Right lung (tissue), 2 donors: ENCODE measurements at regions not wholly inside any gene's neighbourhood (a gene's known extent, or its start where the extent isn't known, plus 50 kb on each side); places are given as distances from the start of the nearest gene placed in this dataset.

ENCODE experiments used
- DNase-seq, 2 donors: peaks; one replicate each; pipeline ENCODE4 v3.0.0-alpha.2; 2013

GRCh38 chr1:59081795-59082194 lies 215.1 kb upstream of the FGGY start:
- no peak for DNase-seq

GRCh38 chr1:59083946-59084865 lies 212.7 kb upstream of the FGGY start:
- no peak for DNase-seq

- DNase-seq, result no peak
These were observed 211.8 kb upstream of the FGGY start for GRCh38 chr1:59085101-59085500.

GRCh38 chr1:59089036-59089798 lies 207.7 kb upstream of the FGGY start:
- DNase-seq, result no peak

GRCh38 chr1:59089922-59090457 lies 206.9 kb upstream of the FGGY start:
- DNase-seq, result no peak

- no peak for DNase-seq
These were observed 204.8 kb upstream of the FGGY start for GRCh38 chr1:59092126-59092525.

- DNase-seq, result no peak
These were observed 202.9 kb upstream of the FGGY start for GRCh38 chr1:59094001-59094400.

GRCh38 chr1:59096501-59096900 lies 200.4 kb upstream of the FGGY start:
- no peak for DNase-seq

- DNase-seq, result no peak
These were observed 198.2 kb upstream of the FGGY start for GRCh38 chr1:59098655-59099054.

GRCh38 chr1:59100708-59101374 lies 196.1 kb upstream of the FGGY start:
- DNase-seq, result no peak

GRCh38 chr1:59101518-59101917 lies 195.4 kb upstream of the FGGY start:
- DNase-seq, result no peak

- DNase-seq, result no peak
These were observed 193.4 kb upstream of the FGGY start for GRCh38 chr1:59103457-59103856.

- DNase-seq, result no peak
These were observed 192.6 kb upstream of the FGGY start for GRCh38 chr1:59104191-59104760.

GRCh38 chr1:59105548-59106507 lies 191.1 kb upstream of the FGGY start:
- no peak for DNase-seq

- no peak for DNase-seq
These were observed 189.4 kb upstream of the FGGY start for GRCh38 chr1:59107516-59107915.

- no peak for DNase-seq
These were observed 189.0 kb upstream of the FGGY start for GRCh38 chr1:59107916-59108315.

- DNase-seq, result no peak
These were observed 188.2 kb upstream of the FGGY start for GRCh38 chr1:59108481-59109317.

GRCh38 chr1:59110271-59110670 lies 186.6 kb upstream of the FGGY start:
- no peak for DNase-seq

- DNase-seq, result no peak
These were observed 182.9 kb upstream of the FGGY start for GRCh38 chr1:59113876-59114457.
